HG03469 (cell line): ENCODE measurements at regions not wholly inside any gene's neighbourhood (a gene's known extent, or its start where the extent isn't known, plus 50 kb on each side); places are given as distances from the start of the nearest gene placed in this dataset.
"Not testable (repeated sequence)": the region's sequence is repeated elsewhere in the genome, so short reads cannot be mapped to it uniquely, and the experiment has no call there.

Experiments used
- ATAC-seq: cut with Tn5 transposase; IDR thresholded peaks from one replicate; pipeline ENCODE4 v1.9.1; 2021; ENCODE audit warnings: mild to moderate bottlenecking, moderate library complexity, moderate number of reproducible peaks; ENCODE audit not compliant: unreplicated experiment

DNA sequence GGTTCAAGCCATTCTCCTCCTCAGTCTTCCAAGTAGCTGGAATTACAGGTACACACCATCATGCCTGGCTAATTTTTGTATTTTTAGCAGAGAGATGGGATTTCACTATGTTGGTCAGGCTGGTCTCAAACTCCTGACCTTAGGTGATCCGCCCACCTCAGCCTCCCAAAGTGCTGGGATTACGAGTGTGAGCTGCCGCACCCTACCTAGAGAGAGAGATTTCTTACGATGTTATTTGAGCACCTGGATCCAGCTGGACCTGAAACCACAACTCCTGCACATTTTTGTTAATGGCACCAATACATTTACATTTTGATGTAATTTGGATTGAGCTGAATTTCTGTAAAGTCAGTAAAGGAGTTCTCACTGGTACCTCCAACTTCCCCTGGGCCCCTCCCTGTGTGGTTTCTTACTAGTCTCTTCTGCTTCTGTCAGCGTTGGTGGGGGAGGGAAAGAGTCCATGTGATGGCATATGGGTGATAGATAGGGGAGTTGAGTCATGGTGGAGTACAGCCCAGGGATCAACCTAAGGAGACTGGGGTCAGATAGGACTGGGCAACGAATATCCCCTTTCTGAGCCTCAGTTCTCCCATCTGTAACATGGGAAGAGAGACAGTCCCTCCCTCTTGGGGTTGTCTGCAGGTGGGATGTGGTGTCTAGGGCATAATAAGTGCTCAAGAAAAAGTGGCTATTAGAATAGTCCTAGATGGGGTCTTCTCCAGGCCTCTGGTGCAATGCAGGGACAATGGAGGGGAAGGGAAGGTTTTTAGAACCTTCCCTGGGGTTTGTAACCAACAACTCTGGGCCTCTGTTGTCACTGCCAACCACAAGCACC, 83.3 kb upstream of the MED13L start:
- ATAC-seq = no peak

DNA sequence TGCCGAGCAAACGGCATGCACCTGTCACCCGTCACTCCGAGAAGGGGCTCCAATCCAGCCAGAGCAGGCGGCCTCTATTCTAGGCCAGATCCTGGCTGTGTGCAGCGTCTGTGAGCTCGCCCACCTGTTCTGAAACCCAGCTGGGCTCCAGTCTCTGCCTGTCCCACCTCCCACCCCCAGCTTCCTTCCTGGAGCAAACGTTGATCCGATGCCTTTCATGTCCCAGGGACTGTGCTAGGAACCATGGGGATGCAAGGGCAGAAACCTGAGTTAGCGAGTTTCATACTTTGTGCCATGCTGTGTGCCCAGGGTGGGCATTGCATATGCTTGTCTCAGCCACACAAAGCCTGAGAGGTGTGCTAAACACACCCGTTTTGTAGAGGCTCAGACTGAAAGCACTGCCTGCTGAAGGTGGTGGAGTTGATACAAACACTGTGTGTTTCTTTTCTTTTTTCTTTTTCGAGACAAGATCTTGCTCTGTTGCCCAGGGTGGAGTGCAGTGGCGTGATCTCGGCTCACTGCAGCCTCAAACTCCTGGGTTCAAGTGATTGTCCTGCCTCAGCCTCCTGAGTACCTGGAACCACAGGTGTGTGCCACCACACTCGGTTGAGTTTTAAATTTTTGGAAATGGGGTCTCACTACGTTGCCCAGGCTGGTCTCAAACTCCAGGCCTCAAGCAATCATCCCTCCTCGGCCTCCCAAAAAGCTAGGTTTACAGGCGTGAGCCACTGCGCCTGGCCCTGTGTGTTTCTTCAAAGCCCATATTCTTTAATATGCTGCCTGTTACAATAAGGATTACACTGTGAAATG, 84.1 kb upstream of the MED13L start:
- ATAC-seq = no peak

DNA sequence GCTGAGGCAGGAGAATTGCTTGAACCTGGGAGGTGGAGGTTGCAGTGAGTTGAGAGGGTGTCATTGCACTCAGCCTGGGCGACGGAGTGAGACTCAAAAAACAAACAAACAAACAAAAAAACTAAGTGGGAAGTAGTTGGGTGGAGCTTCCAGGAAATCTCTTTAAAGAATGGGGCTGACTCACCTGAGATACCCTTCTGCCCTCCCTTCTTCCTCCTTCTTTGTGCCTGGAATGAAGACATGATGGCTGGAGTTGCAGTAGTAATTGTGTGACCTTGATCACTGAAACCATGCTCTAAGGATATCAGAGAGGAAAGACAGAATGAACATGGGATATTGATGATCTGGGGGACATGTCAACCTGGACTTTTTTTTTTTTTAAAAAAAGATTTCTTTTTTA, 87.6 kb upstream of the MED13L start:
- ATAC-seq = no peak

DNA sequence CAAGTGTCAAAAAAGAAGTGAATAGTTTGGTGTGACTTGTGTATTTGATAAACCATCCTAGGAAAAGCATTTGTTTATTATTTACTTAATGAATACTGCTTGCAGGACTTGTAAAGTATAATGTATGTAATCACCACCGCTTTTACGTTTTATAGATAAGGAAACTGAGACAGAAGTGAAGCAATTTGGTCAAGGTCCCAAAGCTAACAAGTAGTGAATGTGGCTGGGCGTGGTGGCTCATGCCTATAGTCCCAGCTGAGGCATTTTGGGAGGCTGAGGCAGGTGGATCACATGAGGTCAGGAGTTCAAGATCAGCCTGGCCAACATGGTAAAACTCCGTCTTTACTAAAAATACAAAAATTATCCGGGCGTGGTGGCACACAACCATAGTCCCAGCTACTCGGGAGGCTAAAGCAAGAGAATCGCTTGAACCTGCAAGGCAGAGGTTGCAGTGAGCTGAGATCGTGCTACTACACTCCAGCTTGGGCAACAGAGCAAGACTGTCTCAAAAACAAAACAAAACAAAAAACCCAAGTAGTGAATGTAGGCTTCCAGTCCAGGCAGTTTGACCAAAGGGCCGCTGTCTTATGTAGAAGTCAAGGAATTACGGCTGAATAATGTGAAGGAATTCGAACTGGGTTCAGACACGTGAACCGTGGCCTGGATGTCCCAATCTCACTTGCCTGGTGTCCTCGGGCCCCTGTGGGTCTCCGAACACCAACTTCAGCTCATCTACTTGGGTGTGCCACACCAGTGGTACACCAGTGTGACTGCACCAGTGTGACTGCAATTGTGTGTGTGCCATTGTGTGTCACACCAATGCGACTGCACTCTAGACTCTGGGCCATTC, 88.3 kb upstream of the MED13L start:
- ATAC-seq = no peak

DNA sequence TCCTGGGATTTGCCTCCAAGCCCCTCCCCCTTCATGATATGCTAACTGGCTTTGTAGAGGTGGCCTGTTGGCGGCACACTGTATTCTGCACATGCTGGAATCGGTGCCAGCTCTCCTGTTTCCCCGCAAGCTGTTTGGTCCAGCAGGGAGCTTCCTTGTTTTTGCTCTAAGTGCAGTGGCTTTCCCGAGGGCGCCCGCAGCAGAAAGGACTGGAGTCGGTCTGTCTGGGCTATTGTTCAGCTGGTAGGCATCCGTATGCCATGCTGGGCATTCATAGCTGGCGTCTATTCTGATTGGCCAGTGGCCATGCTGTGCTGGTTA, 88.9 kb upstream of the MED13L start:
- no peak for ATAC-seq

DNA sequence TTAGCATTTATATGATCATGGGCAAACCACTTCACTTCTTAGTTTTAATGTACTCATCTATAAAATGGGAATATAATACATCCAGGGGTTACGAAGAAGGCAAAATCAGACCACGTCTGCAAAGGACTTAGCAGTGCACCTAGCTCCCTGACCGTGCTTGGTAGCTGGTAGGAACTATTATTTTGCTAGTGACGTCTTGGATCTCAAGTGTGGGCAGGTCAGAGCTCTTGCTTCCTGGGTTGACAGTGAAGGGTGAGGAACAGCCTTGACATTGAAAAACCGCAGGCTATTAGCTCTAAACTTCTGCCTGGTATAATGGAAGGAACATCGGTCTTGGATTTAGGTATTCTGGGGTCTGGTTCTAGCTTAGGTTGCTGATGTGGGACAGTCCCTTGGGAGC, 89.3 kb upstream of the MED13L start:
- ATAC-seq = no peak

DNA sequence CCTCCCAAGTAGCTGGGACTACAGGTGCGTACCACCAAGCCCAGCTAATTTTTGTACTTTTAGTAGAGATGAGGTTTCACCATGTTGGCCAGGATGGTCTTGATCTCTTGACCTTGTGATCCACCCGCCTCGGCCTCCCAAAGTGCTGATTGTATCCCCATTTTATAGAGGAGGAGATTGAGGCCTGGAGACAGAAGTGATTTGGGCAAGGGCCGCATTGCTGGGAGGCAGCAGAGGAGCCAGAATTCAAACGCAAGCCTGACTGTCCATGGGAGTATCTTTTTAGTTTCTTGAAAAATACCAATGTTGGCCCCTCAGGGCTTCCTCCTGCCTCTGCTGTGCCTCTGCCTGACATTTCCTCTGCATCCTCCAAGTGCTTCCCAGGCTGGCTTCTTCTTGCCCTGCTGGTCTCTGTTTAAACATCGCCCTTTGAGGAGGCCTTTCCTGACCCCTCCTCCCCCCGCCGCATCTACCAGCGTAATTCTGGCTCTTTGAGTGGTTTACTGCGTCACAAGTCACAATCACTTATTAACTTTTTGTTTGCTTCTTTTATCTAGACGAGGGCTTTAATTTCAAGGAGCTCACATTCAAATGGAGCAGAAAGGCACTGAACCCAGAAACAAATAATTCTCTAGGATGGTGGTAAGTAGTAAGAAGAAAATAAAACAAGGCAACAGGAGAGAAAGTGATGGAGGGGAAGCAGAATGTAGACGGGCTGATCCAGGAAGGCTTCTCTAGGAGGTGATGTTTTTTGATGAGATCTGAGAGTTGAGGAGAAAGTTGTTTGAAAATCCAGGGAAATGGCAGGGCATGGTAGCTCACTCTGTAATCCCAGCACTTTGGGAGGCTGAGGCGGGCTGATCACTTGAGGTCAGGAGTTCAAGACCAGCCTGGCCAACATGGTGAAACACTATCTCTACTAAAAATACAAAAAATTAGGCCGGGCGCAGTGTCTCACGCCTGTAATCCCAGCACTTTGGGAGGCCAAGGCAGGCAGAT, 91.0 kb upstream of the MED13L start:
- no peak for ATAC-seq

DNA sequence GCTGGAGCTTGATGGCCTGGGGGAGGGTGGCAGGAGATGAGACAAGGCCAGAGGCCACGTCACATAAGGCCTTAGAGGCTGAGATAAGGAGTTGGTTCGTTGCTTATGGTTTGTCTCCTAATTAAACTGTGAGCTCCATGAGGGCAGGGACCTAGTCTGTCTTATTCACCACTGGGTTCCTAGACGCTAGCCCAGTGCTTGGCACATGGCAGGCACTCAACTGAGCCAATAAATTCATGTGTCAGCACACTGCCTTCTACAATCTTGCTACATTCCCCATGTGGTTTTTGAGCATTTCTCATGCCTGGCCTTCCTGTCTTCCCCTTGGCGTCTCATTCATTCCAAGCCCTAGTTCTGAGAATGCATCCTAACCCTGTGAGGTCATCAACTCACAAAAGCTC, 92.5 kb upstream of the MED13L start:
- no peak for ATAC-seq

GRCh38 chr12:116370886-116371580, 93.5 kb upstream of the MED13L start:
- no peak for ATAC-seq

DNA sequence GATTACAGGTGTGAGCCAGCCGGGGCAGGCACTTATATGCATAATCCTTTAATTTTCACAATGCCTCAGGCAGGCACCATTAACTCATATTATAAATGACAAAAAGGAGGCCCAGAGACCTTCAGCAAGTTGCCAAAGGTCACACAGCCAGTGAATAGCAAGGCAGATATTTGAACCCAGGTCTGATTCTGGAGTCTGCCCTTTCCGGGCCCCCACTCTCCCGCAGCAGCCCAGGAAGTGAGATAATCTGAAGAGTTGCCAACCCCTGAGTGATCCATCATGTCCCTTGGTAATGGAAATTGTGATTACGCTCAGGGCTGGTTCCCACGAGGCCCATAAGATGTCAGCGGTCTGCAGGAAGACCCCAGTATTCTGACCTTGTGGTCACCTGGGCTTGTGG, 95.3 kb upstream of the MED13L start:
- ATAC-seq = no peak

GRCh38 chr12:116373572-116374206, 96.2 kb upstream of the MED13L start:
- ATAC-seq = no peak

DNA sequence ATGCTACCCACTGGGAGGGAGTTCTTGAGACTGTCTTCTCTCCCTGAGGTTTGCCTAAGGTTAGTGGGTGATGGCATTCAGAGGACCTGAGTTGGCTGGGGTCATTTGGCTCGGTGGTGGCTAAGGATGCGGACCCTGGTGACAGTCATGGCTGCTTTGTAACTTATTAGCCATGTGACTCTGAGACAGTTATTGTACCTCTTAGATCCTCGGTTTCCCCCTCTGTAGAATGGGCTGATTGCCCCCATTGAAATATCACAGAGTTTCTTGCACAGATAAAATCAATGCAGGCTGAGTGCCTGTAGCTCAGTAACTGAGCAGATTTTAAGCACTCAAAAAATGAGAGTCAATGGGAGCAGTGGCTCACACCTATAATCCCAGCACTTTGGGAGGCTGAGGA, 96.7 kb upstream of the MED13L start:
- no peak for ATAC-seq

DNA sequence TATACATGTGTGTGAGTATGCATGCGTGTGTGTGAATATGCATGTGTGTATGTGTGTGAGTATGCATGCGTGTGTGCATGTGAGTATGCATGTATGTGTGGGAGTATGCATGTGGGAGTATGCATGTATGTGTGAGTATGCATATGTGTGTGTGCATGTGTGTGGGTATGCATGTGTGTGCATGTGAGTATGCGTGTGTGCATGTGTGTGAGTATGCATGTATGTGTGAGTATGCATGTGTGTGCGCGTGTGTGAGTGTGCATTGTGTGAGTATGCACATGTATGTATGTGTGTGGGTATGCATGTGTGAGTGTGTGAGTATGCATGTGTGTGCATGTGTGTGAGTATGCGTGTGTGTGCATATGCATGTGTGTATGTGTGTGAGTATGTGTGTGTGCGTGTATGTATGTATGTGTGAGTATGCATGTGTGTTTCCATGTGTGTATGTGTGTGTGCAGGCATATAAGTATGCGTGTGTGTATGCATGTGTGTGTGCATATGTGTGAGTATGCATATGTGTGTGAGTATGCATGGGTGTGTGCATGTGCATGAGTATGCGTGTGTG, 97.9 kb upstream of the MED13L start:
- no peak for ATAC-seq

DNA sequence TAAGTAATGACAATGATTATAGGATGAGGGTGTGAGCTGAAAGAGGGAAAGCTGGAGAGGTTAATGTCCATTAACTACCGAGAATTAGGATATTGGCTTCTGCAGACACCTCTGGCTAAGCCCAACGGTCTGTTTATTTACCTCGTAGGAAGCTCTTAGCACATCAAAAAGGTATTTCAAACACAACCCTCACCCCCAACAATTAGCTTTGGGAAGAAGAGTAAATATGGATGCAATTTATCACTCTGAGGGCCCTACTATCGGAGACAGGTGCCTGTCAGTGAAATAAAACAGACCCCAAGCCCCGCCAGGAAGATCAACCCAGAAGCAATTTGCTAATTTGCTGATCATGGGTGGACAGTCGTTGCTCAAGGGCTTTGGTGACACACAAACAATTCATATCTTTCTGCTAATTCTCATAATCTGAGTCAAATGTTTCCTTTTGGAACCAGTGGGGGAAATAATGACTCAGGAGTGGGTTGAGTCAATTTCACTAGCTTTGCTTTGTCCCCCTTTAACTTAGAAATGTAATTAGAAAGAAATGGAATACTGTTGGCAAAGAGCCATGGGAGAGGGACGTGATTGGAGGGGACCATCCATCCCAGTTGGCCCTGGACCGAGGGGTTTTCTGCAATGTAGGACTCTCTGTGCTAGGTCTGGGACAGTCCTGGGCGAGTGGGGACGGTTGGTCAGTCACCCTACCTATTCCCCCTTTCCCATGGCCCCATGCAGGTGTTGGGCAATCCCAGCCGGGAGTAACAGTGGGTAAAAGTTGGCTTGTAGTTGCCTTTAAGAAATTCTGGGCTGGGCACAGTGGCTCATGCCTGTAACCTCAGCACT, 99.1 kb upstream of the MED13L start:
- ATAC-seq = no peak

GRCh38 chr12:116377194-116377571, 99.7 kb upstream of the MED13L start:
- ATAC-seq = not testable (repeated sequence)

DNA sequence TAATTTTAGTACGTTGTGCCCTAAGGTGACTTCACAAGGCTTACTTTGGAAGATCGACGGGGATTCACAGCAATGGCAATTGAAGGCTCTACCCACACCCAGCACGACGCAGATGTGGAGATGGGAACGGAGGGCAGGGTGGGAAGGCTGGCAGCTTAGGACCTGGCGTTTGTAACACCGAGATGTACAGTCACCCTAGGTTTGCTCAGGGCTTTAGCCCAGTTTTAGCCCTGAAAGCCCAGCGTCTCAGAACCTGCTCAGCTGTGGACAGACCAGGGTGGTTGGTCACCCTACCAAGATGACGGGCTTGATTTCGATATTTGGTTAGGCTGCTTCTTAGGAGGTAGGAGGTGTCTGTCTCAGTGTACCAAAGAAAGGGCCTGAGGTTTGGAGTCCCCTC, 100.5 kb upstream of the MED13L start:
- ATAC-seq = no peak

DNA sequence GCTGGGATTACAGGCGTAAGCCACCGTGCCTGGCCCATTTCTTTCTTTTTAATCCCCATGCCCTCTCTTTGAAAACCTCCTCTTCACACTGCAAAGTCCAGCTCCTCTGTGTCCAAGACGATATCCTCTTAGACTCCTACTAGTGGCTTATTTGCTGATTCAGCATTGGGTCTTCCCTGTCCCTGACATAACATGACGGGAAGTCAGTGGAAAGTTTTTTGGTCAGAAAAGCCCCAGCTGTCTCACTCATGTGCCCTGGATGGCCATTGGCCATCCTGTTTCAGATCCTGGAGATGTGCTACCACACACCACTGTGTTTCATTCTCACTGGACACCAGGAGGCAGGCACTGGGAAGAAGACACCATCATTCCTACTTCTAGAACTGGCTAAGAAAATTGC, 102.6 kb upstream of the MED13L start:
- no peak for ATAC-seq

DNA sequence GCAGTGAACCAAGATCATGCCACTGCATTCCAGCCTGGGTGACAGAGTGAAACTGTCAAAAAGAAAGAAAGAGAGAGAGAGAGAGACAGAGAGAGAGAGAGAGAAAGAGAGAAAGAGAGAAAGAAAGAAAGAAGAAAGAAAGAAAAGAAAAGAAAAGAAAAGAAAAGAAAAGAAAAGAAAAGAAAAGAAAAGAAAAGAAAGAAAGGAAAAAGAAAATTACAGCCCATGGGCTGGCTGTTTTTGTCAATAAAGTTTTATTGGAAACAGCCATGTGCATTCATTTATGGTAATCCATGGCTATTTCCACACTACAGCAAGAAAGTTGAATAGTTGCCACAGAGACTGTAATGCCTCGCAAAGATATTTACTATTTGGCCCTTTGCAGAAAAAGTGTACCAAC, 103.2 kb upstream of the MED13L start:
- ATAC-seq = not testable (repeated sequence)
